CD4-positive, alpha-beta T cell treated with Interleukin-6 for 4 hours (primary cell): ENCODE measurements at regions not wholly inside any gene's neighbourhood (a gene's known extent, or its start where the extent isn't known, plus 50 kb on each side); places are given as distances from the start of the nearest gene placed in this dataset.
"Not testable (repeated sequence)": the region's sequence is repeated elsewhere in the genome, so short reads cannot be mapped to it uniquely, and the experiment has no call there.

ENCODE experiments used
- DNase-seq: peaks from one replicate; pipeline ENCODE4 v3.0.0-alpha.2; 2020; ENCODE audit warnings: mixed read lengths

DNA sequence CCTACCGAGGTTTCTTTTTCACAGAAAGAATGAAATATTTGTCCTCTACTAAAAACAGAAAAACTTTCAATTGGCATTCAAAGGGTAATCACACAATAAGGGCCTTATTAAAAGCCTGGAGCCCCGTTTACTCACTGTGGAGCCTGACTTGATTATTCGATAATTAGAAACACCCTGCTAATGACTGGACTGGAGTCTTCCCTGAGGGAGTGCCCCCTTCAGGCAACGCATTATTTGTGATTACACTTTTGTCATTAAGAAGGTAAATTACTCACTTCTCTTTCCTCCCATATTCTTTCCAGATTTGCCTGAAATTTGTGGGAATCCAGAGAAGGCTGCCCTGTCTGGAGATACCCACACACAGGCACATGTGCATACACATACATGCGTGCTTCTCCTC is 444.2 kb upstream of the NPVF start:
- DNase-seq: no peak

DNA sequence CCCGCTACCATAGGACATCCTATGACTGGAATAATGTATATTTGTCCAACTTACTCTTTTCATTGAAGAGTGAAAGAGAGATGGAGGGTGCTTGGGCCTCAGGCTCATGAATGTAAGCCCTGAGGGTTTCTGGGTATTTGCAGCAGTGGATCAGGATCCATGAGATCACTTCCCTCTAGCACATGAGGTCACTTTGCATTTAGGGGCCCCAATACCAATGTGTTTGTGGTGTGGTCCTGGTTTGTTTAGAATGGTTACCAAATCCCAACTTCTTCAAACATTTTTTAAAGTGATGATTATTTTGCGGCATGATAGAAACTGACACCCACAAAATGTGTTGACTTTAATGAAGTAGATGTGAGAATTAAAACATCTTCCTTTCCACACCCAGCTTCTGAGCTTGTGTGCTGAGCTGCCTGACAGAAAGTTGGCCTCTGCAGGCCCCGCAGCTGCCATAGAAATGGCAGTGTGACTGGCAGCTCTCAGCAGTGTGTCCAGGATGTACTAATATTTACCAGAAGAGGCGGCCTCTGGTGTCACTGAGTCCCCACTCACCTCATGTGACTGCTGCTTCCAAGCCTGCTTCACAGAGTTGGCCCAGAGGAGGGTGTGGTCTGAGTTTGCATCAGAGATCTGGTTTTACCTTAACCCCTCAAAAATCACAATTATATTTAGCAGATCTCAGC is 447.6 kb upstream of the NPVF start:
- DNase-seq: no peak

DNA sequence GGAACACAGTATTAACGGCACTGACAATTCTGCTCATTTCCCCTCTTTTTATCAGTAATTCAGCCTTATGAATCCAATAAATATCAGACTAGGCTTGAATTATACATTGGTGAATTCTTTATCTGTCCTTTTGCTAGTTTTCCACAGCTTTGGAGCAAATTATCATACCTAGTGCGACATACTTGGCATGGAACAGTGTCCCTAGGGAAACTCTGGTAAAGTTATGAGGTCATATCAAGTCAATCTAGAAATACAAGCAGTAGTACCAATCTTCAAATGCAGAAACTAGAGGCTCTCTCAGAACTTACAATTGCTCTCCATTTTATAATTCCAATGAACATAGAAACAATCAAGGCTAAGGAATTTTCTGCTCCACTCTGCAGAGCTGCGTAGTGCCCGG is 449.3 kb upstream of the NPVF start:
- DNase-seq: no peak

DNA sequence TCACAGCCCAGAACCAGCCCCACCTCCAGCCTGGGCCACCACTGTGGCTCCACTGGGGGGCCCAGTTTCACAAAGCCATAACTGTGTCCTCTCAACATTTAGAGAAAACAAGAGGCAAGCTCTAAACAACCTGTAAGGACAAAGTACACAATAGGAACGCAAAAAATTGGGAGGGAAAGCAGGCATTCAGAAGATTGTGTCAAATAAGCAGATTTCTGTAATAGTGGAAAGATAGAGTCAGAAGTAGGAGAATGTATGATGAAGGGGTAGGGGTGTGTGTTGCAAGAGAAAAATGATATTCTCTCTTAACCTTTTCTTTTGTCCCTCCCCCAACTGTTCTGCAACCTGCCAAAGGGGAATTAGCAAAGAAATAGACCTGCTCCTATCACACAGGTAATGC is 449.9 kb upstream of the NPVF start:
- DNase-seq: no peak

DNA sequence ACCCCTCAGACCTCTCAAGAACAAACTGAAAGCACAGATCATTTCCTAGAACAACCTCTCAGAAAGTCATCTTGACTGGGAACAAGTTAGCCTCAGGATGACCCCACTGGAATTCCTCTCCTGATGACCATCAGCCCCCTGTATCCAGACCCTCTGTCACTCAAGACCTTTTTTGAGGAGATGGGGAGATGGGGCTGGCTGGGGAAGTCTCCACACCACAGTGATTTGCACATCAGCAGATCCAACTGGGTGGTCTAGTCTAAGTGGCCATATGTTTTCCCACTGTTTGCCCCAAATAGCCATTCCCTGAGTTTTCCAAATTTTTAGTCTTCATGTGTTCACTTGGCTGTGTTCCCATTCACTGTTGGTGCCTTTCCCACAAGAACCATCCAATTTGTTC is 452.4 kb upstream of the NPVF start:
- DNase-seq: no peak

DNA sequence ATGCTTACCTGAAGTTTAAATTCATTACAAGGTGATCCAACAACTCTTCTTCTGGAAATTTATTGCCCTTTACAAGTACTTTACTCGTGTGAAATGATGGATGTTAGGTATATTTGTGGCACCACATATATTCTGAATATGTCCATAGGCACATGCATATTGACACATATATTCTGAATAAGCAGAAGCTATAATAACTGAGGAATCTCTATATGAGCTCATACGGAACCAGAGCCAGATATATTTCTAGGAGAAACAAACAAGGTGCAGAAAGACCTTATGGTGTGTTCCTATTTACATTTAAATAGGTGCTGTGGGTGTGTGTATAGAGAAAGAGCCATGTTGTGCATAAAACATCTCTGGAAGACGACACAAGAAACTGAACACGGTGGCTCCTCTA is 456.1 kb upstream of the NPVF start:
- DNase-seq: no peak

DNA sequence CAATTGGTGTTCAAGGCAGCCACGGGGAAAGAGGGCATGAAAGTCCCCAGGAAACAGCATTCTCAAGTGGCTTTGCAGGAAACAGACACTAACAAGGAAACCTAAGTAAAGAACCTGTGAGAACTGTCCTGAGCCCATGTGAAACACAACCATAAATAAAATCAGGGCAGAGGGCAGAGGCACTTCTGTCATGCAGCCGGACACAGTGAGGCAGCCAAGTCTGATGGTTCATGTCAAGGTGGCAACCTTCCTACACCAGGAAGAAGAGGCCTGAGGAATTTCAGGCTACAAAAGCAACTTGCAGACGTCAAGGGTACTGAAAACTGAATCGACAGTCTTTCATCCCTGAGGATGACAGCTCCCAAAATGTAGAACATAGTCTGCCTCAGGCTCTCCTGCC is 458.2 kb upstream of the NPVF start:
- no peak for DNase-seq

DNA sequence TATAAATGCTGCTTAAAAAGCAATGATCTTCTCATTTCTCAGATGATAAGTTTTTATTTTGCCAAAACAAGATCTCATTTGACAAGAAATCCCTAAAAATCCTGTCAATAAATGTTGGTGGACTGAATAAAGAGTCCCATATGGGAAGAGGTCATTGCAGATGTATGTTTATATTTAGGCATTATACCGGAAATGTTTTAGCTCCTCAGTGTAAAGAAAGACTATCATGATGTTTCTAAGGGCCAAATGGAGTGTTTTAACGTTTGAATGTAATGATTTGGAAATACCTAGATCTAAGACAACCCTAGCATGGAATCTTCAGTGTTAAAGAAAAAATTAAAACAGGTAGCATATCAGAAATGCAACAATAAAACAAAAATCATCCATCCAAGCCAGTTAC is 457.8 kb upstream of the NFE2L3 start:
- no peak for DNase-seq

DNA sequence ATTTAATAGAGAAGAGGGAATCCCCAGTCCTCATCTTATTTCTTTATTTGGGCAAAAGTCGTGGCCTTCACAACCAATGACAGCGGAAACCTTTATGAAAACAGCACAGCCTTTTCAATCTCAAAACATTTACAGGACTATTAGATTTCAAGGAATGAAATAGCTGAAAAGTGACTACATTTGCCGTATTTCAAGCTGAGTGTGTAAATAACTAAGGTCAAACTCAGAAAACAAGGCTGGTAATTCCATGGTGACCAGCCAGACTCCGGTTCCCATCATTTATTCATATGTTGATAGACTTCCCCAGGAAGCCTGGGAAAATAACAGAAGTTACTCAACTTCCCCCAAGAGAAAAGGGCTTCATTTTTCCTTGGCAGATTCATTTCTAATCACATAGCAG is 457.3 kb upstream of the NFE2L3 start:
- no peak for DNase-seq

DNA sequence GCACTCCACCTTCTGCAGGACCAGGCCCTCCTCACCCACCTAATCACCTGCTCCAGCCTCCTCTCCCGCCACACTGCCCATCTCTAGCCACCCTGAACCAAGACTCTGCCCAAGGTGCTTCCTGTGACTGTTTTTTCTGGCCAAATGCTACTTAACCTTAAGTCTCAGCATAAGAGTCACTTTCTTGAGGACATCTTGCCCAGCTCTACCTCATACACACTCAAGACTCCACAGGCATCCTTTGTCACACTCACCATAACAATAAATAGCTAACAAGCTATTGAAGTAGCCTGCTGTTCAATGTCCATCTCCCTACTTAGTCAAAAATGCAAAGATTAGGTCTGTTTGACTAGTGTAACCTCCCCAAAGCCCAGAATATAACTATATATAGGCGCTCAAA is 455.4 kb upstream of the NFE2L3 start:
- no peak for DNase-seq

DNA sequence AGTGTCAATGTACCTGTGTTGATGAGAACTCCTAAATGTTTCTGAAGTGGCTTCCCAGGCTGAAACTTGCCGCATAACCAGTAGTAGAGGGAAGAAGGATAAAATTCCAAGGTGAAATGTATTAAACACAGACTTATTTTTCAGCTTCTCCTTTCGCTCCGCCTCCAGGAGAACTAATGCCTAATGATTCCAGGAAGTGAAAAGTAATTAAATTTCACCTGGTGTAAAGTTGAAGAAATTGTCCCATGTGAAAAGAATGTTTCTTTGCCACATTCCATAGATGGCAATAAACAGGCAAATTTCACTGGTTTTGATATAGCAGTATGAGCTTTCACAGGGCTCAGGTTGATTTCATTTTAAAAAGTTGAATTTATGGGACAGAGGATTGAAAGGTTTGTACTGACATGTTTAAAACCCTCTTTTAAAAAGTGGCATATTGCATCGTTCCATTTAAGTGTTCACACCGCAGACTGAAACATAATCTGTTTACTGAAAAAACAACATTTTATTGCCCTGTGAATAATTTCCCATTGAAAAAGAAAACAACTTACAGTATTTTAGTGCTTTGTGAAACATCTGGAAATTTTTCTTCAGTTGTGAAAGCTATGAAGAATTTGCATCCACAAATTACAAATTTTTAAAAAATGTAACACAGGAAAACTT is 453.4 kb upstream of the NFE2L3 start:
- DNase-seq: no peak

DNA sequence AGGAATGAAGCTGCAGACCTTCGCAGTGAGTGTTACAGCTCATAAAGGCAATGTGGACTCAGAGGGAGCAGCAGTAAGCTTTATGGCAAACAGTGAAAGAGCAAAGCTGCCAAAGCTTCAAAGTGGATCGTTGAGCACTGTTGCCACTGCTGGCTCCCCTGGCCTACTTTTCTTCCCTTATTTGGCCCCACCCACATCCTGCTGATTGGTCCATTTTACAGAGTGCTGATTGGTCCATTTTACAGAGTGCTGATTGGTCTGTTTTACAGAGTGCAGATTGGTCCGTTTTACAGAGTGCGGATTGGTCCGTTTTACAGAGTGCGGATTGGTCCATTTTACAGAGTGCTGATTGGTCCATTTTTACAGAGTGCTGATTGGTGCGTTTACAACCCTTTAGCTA is 451.9 kb upstream of the NFE2L3 start:
- DNase-seq: not testable (repeated sequence)

DNA sequence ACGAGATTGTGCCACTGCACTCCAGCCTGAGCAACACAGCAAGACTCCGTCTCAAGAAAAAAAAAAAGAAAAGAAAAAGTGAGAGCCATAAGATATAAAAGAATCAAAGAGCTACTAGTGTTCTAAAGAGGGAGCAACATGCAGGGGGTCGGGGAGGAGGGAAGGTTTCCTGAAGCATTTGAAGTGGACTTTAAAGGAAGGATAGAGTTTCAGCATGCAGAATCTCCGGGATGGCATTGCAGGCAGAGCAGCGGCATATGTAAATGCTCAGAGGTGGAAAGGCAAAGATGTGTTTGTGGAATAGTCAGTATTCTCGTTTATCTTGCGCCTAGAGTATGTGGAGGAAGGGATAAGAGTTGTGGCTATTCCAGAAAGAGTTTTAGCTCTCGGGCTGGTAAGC is 447.6 kb upstream of the NFE2L3 start:
- no peak for DNase-seq

DNA sequence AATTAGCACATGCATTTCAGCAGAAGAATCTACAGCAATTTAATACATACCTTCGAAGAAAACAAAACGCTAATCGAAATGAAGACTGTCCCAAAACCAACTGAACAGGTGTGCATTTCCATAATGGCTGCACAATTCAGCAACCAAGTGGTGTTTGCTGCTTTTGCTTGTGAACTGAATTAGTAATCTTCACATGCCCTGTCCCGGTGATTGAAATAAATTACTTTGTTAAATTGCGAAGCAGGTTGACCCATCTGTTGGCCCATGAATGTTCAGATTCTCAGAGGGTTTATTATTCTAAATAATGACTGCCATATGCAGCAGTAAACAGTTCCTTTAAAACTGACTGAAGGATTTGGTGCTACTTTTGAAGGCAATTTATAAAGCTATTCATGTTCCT is 445.2 kb upstream of the NFE2L3 start:
- no peak for DNase-seq

DNA sequence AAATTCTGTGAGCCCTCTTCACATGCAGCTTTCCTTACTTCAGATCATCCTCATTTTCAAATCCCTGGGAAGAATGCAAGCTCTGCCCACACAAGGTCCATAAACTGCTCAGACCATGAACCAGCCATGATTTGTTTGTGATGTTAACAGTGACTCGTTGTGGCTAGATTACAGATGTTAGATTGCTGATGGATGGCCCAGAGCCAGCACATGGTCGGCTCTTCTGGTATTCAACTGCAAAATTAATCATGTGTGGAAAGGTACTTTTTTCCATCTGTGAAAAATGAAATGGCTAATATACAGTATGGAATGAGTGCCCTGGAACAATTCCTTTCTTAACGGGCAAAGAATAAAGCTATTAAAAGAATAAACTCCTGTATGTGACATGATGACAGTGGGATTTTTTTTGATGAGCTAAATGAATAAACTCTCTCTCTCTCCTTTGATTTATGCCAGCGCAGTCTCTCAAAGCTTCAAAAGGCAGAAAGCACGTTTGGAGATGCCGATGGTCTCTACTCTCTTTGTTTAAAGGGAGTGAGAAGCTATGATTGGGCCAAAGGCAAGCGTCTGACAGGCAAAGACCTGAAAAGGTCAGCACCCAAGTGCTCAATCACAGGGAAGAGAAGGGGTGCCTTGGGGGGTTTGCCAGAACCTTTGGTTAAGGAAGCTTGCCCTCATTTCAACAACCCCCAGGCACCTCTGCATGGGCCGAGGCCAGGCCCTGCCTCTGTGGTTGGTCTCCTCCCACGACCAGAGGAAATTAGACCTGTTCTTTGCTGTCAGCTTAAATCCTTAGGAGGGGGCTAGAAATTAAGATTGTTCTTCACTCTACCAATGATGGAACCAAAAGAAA is 444.0 kb upstream of the NFE2L3 start:
- no peak for DNase-seq

DNA sequence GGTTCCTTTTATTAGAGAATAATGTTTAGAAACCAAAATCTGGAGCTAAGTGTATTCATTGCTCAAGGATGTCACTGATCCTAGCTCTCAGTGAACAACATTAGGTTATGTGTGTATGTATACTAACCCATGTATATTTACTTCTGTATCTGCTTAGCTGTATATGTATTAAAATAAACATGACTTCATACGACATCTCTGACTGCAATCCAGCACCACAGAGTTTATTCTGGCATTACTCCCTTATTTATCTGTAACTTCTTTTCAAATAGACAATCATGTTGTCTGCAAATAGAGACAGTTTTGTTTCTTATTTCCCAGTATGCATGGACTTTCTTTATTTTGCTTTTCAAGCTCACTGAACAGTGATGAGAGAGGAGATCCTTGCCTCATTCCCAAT is 441.0 kb upstream of the NFE2L3 start:
- DNase-seq: no peak

DNA sequence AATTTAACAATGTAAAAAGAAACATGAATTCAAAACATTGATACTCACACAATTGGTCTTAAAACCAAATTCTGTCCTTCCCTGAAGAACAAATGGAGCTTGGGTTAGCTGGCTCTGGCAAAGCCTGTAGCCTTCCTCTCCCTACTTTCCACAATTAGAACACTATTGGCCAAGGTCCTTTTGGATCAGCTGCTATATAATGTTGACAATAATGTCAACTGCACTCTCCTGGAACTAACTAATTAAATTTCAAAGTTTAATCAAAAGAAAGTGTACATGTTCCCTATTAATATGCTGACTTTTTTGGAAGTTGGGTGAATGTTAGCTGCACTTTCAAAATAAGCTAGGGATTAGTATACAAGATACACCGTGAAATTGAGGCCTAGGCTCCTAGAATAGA is 440.1 kb upstream of the NFE2L3 start:
- no peak for DNase-seq

DNA sequence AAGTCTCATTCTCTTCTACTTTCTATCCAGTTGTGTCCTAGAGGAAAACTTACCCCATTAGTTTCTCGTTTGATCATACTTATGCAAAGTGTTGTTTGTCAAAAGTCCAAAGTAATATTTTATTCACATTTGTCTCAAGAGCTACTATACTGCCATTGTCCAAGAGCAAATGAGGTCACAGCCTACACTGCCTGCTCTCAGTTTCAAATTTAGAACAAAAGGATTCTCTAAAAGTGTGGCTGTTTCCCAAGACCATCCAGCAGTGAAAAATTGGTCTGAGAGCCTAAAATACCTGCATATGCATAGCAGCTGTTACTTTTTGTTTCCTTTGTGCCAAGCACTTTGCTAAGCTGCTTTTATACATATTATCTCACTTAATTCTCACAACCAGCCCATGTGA is 439.5 kb upstream of the NFE2L3 start:
- DNase-seq: no peak

DNA sequence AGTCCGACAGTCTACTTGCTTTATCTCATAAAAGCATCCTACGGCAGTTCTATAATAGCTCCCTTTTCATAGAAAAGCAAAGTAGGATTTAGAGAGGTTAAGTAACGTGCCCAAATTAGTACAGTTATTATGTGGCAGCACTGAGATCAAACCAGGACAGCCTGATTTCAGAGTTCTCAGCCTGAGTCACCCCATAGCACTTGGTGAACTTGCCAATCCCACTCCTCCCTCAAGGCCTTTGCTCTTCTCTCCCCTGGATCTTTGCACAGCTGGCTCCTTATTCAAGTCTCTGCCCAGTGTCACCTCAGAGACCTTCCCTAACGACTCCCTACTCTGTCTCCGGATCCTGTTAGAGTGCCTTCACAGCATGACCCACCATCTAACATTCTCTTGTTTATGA is 438.0 kb upstream of the NFE2L3 start:
- no peak for DNase-seq

DNA sequence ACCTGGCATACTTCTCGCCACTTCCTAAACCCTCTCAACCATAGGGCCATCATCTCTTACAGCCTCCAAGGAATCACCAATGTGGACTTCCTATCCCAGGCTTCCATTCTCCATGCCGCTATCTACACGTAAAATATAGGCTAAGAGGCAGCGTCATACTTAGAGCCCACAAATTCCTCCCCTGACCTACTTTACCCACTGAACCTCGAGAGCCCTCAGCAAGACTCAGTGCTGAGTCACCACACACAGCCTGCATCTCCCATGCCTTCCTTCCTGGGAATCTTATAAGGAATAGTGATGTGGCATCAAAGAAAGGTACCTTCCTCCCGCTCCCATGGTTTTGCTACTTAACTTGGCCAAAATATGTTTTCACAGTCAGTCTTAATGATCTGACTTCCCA is 435.6 kb upstream of the NFE2L3 start:
- DNase-seq: no peak

DNA sequence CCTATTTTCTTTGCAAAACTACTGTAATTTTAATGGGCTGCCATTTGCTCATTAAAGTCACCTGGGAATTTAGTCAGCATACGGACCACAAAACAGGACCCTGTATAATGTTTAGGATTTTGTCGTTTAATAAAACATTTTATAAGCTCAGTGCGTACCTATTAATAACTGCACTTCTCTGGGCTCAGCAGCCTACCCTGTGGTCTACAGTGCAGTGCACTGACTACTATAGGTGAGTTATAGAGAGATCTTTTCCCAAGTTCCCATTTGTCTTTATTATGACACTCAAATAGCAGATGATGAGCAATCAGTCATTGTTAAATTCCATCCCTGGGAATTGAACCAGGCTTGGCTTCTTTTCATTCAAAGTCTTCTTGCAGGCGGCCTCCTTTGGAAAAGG is 433.4 kb upstream of the NFE2L3 start:
- no peak for DNase-seq

DNA sequence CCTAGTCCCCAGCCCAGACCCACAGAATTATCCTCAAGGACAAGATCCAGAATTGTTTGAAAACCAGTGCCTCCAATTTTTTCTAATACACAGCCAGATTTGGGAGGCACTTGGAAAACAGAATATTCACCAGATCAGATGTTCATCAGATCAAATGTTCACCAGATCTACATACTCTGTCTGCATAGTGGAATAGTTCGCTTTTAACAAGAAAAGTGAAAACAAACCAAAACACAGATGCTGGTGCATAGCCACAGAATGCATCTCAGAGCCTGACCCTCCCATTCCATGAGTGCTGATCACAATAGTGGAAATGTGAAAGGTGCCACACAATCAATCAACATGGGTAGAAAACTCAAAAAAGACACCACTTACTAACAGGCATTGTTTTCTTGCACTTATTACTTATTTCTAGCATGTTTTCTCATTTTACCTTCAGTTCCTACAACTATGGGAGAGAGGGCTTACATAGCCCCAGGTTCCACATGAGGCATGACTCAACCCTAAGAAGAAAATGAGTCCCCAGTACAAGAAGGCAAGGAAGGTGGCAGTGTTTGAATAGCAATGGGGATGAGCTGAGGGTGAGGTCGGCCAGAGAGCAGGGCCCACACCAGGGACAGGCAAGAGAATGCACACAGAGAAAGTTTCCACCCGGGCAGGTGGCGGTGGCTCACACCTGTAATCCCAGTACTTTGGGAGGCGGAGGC is 432.7 kb upstream of the NFE2L3 start:
- DNase-seq: no peak

DNA sequence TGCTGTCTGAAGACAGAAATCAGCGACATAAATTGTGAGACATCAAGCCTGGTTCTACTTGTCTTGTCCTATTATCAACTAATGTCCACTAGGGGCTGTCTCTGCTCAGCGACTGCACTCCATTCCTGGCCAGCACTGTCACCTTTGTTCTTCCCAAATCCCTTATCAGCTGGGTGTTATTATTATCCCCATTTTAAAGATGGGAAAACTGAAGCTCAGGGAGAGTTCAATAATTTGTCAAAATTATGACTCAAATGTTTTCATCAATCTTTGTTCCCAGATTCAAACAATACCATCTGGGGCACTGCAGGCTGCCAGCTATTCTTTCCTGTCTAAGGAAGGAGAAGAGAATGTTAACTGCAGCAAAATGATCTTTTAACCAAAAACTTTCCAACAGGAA is 431.6 kb upstream of the NFE2L3 start:
- DNase-seq: no peak

DNA sequence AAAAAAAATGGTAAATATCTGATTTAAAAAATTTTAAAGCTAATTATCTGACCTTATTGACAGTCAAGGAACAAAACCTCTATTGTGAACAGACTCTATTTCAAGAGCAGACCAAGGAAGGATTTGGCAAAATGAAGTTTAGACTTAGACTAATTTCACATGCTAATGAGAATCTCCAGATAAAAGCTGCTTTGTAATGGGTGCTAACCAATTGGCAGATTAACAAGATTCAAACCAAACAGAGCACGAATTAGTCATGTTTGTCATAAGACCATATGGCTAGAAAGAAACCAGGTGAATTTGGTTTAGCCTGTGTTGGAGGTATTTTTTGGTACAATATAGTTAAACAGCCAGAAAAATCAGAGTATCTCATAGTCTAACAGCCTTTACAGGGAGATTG is 429.1 kb upstream of the NFE2L3 start:
- DNase-seq: no peak
